ENCODE measurements at regions not wholly inside any gene's neighbourhood (a gene's known extent, or its start where the extent isn't known, plus 50 kb on each side); places are given as distances from the start of the nearest gene placed in this dataset.
"Not testable (repeated sequence)": the region's sequence is repeated elsewhere in the genome, so short reads cannot be mapped to it uniquely, and the experiment has no call there.

DNA sequence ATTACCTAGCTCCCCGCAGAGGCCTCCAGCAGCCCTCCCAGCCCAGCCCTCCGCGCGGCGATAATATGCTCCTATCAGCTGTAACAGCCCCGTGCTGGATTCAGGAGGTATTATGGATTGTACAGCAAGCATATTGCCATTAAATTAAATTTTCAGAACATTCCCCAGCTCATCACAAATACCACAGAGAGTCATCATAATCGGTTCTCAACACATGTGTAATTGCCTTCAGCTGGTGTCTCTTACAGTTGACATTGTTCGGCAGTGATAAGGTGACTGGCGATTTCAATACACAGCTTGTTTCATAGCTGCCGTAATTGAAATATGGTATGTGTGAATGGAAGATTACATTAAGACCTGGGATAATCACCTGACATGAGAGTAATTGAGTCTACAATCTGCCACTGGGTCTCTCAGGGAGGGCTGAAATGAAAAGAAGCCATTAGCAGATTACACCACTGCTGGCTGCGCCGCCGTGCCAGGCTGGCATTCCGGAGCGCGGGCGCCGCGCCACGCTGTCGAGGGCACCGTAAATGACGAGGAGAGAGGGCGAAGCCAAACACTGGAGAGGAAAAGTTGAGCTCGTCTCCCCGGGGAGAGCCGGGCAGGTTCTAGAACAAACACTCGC is 549.4 kb upstream of the SALL3 start:
- DNase-seq = no peak
- TF ChIP-seq EP300 (IDR thresholded peaks at IDR 0.05) = no peak
- no peak for TF ChIP-seq POLR2AphosphoS5 (IDR thresholded peaks at IDR 0.05)
- no peak for TF ChIP-seq POLR2A (IDR thresholded peaks at IDR 0.05)
- TF ChIP-seq, protein P1, sequence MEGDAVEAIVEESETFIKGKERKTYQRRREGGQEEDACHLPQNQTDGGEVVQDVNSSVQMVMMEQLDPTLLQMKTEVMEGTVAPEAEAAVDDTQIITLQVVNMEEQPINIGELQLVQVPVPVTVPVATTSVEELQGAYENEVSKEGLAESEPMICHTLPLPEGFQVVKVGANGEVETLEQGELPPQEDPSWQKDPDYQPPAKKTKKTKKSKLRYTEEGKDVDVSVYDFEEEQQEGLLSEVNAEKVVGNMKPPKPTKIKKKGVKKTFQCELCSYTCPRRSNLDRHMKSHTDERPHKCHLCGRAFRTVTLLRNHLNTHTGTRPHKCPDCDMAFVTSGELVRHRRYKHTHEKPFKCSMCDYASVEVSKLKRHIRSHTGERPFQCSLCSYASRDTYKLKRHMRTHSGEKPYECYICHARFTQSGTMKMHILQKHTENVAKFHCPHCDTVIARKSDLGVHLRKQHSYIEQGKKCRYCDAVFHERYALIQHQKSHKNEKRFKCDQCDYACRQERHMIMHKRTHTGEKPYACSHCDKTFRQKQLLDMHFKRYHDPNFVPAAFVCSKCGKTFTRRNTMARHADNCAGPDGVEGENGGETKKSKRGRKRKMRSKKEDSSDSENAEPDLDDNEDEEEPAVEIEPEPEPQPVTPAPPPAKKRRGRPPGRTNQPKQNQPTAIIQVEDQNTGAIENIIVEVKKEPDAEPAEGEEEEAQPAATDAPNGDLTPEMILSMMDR (IDR thresholded peaks at IDR 0.05) = no peak
- Histone ChIP-seq H3K4me3 (no peak overlapping the region), H3K36me3 (no peaks in the 10 kb centered on the region), H3K4me1 (no peaks in the 10 kb centered on the region), H3K9me3 (no peaks in the 10 kb centered on the region), H3K27me3 (no peaks in the 10 kb centered on the region), H3K27ac (no peak overlapping the region)
- WGBS, 2 donors = 94 to 95% methylated on average over 28 of the region's 28 CpGs
- intact Hi-C loops (cut with DNase I) = no loop called here

DNA sequence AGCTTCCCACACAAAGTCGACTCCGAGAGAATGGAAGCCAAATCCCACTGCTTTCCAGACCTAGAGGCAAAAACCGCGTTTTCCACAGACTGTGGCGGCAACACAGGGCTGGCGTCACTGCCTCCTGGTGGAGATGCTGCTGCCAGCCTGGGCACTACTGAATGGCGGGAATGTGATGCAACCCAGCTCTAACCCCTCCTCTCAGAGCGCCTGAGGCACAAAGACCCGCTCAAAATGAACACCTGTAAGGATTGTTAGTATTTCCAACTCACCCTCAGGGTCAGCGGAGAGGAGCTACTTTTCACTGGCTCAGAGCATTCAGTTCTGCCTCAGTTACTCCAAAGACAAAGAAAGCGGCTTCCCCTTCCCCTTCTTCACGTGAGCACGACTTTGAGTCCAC is 548.0 kb upstream of the SALL3 start:
- H3K4me3 ChIP-seq = no peak overlapping the region
- no peaks in the 10 kb centered on the region for H3K9me3 ChIP-seq
- no peaks in the 10 kb centered on the region for H3K27me3 ChIP-seq
- no peak for TF ChIP-seq POLR2A (IDR thresholded peaks at IDR 0.05)
- intact Hi-C loops (cut with DNase I) = no loop called here
- WGBS, 2 donors = 87 to 88% methylated on average over 13 of the region's 13 CpGs
- H3K27ac ChIP-seq = no peak overlapping the region
- H3K36me3 ChIP-seq = no peaks in the 10 kb centered on the region
- no peaks in the 10 kb centered on the region for H3K4me1 ChIP-seq
- no peak for DNase-seq

DNA sequence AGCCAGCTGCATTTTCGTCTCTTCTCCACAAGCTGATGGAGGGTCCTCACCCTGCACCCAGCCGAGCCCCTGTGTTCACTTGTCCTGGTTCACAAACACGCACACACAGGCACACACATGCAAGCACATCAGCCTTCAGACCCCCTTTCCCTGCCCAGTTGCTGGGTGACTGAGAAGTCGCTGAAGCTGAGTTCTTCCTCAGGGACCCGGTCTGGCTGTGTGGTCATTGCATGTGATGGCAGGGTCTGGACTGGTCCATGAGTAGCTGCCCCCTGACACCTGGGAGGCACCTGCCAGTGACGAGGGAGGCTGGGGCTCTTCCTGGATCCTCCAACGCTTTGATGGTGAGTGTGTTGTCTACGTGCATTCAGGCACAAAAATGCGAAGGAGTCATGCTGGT is 546.1 kb upstream of the SALL3 start:
- no peaks in the 10 kb centered on the region for H3K9me3 ChIP-seq
- no peaks in the 10 kb centered on the region for H3K27me3 ChIP-seq
- intact Hi-C loops (cut with DNase I) = no loop called here
- no peak overlapping the region for H3K27ac ChIP-seq
- TF ChIP-seq POLR2A (IDR thresholded peaks at IDR 0.05) (no peak), POLR2AphosphoS5 (IDR thresholded peaks at IDR 0.05) (no peak), EP300 (IDR thresholded peaks at IDR 0.05) (no peak)
- TF ChIP-seq, protein P1 (IDR thresholded peaks at IDR 0.05) = no peak
- DNase-seq = no peak
- H3K4me1 ChIP-seq = no peaks in the 10 kb centered on the region
- no peaks in the 10 kb centered on the region for H3K36me3 ChIP-seq
- WGBS, 2 donors = 82 to 88% methylated on average over 9 of the region's 9 CpGs
- H3K4me3 ChIP-seq = no peak overlapping the region

DNA sequence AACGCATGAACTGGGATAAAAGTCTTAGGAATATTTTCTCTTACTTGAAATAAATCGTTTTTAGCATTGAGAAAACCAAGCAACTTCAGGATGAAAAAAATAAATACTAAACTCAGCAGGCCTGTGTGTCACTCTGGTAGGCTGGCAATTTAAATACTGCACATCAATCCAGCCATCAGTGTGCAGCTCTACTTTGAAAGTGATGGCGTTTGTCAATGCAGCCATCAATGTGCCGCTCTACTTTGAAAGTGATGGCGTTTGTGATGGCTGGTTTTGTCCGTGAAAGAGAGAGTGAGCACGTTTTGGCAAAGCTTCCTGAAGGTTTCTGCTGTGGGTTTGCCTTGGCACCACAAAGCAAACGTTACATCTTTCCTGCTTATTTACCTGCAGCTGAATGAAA is 543.5 kb upstream of the SALL3 start:
- no peak overlapping the region for H3K27ac ChIP-seq
- H3K4me3 ChIP-seq = no peak overlapping the region
- WGBS, 2 donors = 75 to 84% methylated on average over 8 of the region's 8 CpGs
- DNase-seq = no peak
- TF ChIP-seq, protein P1 (IDR thresholded peaks at IDR 0.05) = no peak
- TF ChIP-seq POLR2A (IDR thresholded peaks at IDR 0.05) (no peak), POLR2AphosphoS5 (IDR thresholded peaks at IDR 0.05) (no peak), EP300 (IDR thresholded peaks at IDR 0.05) (no peak)
- H3K4me1 ChIP-seq = no peaks in the 10 kb centered on the region
- H3K9me3 ChIP-seq = no peaks in the 10 kb centered on the region
- no peaks in the 10 kb centered on the region for H3K36me3 ChIP-seq
- H3K27me3 ChIP-seq = no peaks in the 10 kb centered on the region
- intact Hi-C loops (cut with DNase I) = no loop called here

DNA sequence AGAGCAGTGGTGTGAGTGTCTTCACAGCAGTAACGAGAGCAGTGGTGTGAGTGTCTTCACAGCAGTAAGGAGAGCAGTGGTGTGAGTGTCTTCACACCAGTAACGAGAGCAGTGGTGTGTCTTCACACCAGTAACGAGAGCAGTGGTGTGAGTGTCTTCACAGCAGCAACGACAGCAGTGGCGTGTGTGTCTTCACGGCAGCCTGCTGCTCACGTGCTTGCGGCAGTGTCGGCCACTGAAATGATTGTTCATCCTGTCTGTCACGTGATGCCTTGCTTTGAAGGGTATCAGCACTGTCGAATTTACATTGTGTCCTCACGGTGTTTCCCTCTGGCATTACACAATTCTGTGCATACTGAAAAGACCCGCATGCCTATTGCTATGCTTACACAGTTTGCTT is 541.4 kb upstream of the SALL3 start:
- H3K36me3 ChIP-seq; DNase-seq; intact Hi-C loops (cut with DNase I); H3K27ac ChIP-seq; H3K27me3 ChIP-seq; H3K4me3 ChIP-seq; H3K4me1 ChIP-seq; H3K9me3 ChIP-seq: not testable (repeated sequence)
- WGBS, 2 donors = 77 to 89% methylated on average over 13 of the region's 13 CpGs

DNA sequence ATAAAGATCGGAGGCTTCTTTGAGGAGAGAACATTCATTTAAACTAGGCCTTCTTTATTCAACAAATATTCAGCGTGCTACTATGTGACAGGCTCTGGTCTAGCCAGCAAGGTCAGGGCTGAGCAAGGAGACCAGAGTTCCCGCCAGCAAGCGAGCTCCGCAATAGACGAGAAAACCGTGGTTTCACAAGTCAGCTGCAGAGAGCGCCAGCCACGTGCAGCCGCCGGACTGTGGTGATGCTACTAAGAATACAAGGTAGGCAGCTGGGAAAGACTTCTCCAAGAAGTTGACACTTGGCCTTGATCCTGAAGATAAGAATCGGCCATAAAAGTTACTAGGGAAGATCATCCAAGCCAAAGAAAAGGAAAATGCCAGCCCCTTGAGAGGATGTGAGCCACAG is 533.7 kb upstream of the SALL3 start:
- Histone ChIP-seq H3K27ac (no peak overlapping the region), H3K4me3 (no peak overlapping the region), H3K9me3 (no peaks in the 10 kb centered on the region), H3K4me1 (peaks cover 0 to 17% (median 15%) of the 10 kb centered on the region in 4 donors), H3K36me3 (no peaks in the 10 kb centered on the region), H3K27me3 (no peaks in the 10 kb centered on the region)
- TF ChIP-seq, protein P1 (IDR thresholded peaks at IDR 0.05) = no peak
- TF ChIP-seq POLR2A (IDR thresholded peaks at IDR 0.05) (no peak), EP300 (IDR thresholded peaks at IDR 0.05) (no peak), POLR2AphosphoS5 (IDR thresholded peaks at IDR 0.05) (no peak)
- DNase-seq = no peak
- intact Hi-C loops (cut with DNase I) = no loop called here
- 85 to 93% methylated on average over 12 of the region's 12 CpGs for WGBS, 2 donors

Data from sigmoid colon (tissue), 6 donors.